Kidney (tissue), 13 donors: ENCODE measurements at regions not wholly inside any gene's neighbourhood (a gene's known extent, or its start where the extent isn't known, plus 50 kb on each side); places are given as distances from the start of the nearest gene placed in this dataset.

Source experiments
- DNase-seq, 5 donors: peaks; one replicate each; pipeline ENCODE4 v3.0.0-alpha.2; 2013 to 2020
- FAIRE-seq: peaks from 2 replicates; lab custom pipeline; 2012; peaks lifted over from hg19 to GRCh38; lab: Jason Lieb, UNC
- H3K27ac ChIP-seq, 2 donors: one replicate each; pipeline ENCODE4 v1.7.0; 2013; ENCODE audit warnings: low read depth in 2 of 2, low read length in 2 of 2, inconsistent platforms in 1 of 2
- H3K27me3 ChIP-seq: one replicate; pipeline ENCODE4 v1.7.1; 2013; ENCODE audit warnings: low read length, inconsistent platforms; ENCODE audit not compliant: control insufficient read depth, insufficient read depth
- H3K36me3 ChIP-seq, 3 donors: one replicate each; pipeline versions ENCODE4 v1.7.0 to v1.7.1; 2013; ENCODE audit warnings: low read length in 3 of 3, control low read depth in 1 of 3, inconsistent platforms in 1 of 3; ENCODE audit not compliant: insufficient read depth in 3 of 3, control insufficient read depth in 2 of 3
- H3K4me1 ChIP-seq, 3 donors: one replicate each; pipeline versions ENCODE4 v1.7.0 to v1.7.1; 2013; ENCODE audit warnings: low read length in 3 of 3, inconsistent platforms in 1 of 3, low read depth in 1 of 3; ENCODE audit not compliant: control insufficient read depth in 2 of 3, insufficient read depth in 2 of 3
- H3K4me3 ChIP-seq, 3 donors: one replicate each; pipeline versions ENCODE4 v1.7.0 to v1.8.1; 2013; ENCODE audit warnings: low read length in 3 of 3, control low read depth in 1 of 3, inconsistent platforms in 1 of 3
- H3K9ac ChIP-seq, 3 donors: one replicate each; pipeline versions ENCODE4 v1.7.0 to v1.7.1; 2013; ENCODE audit warnings: low read length in 3 of 3, control low read depth in 1 of 3, inconsistent platforms in 1 of 3
- H3K9me3 ChIP-seq, 3 donors: one replicate each; pipeline versions ENCODE4 v1.7.0 to v1.7.1; 2013; ENCODE audit warnings: low read length in 3 of 3, control low read depth in 1 of 3, inconsistent platforms in 1 of 3; ENCODE audit not compliant: control insufficient read depth in 2 of 3, insufficient read depth in 1 of 3
- CTCF ChIP-seq: IDR thresholded peaks from 3 replicates; pipeline ENCODE4 v1.5.1; 2012; ENCODE audit warnings: mild to moderate bottlenecking, moderate library complexity, borderline replicate concordance; ENCODE audit not compliant: insufficient read depth; ENCODE audit errors: extremely low read depth
- intact Hi-C: fragments of 100-400 bp; cut with DNase I; formaldehyde crosslinking; loops from one replicate; pipeline ENCODE4 v1.11.1; 2022
- donor health status: control.
- donor health status: control.
- donor health status: control.
- donor health status: control.
- donor health status: control.
- donor health status: DM: yes; HTN: yes; CAD: no.
- donor health status: Normal renal cell carcinoma (clear cell type).

DNA sequence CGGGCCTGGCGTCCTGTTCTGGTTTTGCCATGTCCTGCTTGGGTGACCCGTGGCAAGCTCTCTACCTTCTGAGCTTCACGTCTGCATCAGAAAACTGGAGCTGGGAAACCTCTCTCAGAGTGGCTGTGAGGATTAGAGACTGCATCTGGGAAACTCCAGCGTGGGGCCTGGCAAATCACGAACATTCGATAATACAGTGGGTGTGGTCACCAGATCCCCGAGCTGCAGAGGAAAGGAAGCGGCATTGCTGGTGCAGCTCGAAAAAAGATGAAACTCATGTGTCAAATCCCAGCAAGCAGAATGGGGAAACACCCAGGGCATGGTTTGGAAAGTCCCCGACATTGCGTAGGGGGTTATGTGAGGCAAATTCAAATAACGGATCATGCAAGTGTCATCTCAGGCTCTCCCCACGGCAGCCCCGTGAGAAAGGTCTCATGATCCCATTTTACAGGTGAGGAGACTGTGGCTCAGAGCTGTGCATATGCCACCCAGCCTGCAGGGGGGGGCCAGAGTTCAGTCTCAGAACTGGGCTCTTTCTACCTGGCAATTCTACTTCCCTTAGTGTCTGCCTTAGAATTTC is 98.1 kb upstream of the VRK1 start:
- DNase-seq (no peak), FAIRE-seq (no peak)
- TF ChIP-seq CTCF = no peak
- Histone ChIP-seq H3K4me1 (no peaks in the 10 kb centered on the region), H3K27me3 (no peaks in the 10 kb centered on the region), H3K9me3 (no peaks in the 10 kb centered on the region), H3K9ac (no peak overlapping the region), H3K4me3 (no peak overlapping the region), H3K36me3 (no peaks in the 10 kb centered on the region), H3K27ac (no peak overlapping the region)
- intact Hi-C loops = no loop called here

DNA sequence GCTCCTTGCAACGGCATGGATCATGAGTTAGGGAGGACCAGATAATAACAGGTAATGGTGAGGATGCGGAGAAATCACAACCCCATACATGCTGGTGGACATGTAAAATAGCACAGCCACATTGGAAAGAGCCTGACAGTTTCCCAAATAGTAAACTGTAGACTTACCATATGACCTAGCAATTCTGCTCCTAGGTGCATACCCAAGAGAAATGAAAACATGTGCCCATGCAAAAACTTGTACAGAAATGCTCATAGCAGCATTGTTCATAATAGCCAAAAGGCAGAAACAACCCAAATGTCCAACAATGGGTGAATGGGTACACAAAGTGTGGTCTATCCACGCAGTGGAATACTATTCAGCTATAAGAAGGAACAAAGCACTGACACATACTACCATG is 97.5 kb upstream of the VRK1 start:
- intact Hi-C loops = no loop called here
- Histone ChIP-seq H3K4me3 (no peak overlapping the region), H3K9ac (no peak overlapping the region), H3K27me3 (no peaks in the 10 kb centered on the region), H3K36me3 (no peaks in the 10 kb centered on the region), H3K9me3 (no peaks in the 10 kb centered on the region), H3K4me1 (no peaks in the 10 kb centered on the region), H3K27ac (no peak overlapping the region)
- no peak for TF ChIP-seq CTCF
- no peak for FAIRE-seq
- DNase-seq = no peak

- TF ChIP-seq CTCF = no peak
- H3K36me3 ChIP-seq = no peaks in the 10 kb centered on the region
- no peaks in the 10 kb centered on the region for H3K27me3 ChIP-seq
- H3K4me1 ChIP-seq = no peaks in the 10 kb centered on the region
- H3K4me3 ChIP-seq = no peak overlapping the region
- DNase-seq (no peak), FAIRE-seq (no peak)
- H3K9ac ChIP-seq = no peak overlapping the region
- H3K27ac ChIP-seq = no peak overlapping the region
- H3K9me3 ChIP-seq = no peaks in the 10 kb centered on the region
- intact Hi-C loops = no loop called here
Measured at GRCh38 chr14:96702831-96703230, 94.4 kb upstream of the VRK1 start.
